ENCODE measurements at regions not wholly inside any gene's neighbourhood (a gene's known extent, or its start where the extent isn't known, plus 50 kb on each side); places are given as distances from the start of the nearest gene placed in this dataset.

- TF ChIP-seq EZH2phosphoT487 (IDR thresholded peaks at IDR 0.05; ENCODE audit: low read depth, severe bottlenecking, unreplicated experiment) (no peak), CTCF (IDR thresholded peaks at IDR 0.05; ENCODE audit: poor library complexity) (no peak), EZH2 (IDR thresholded peaks at IDR 0.05; ENCODE audit: borderline replicate concordance) (no peak)
Observed at GRCh38 chr12:71021491-71021890, 101.0 kb upstream of the PTPRR start.
